ENCODE measurements at regions not wholly inside any gene's neighbourhood (a gene's known extent, or its start where the extent isn't known, plus 50 kb on each side); places are given as distances from the start of the nearest gene placed in this dataset.

GRCh38 chr18:8972116-8972515 is 130.4 kb upstream of the NDUFV2 start:
- Mint-ChIP-seq H3K27me3 (ENCODE audit: insufficient read depth) (peaks cover 2% of the 10 kb centered on the region), H3K4me3 (no peak overlapping the region), H3K36me3 (ENCODE audit: low read depth) (peaks cover under 1% of the 10 kb centered on the region), H3K9me3 (peaks cover 20% of the 10 kb centered on the region), H3K4me1 (no peaks in the 10 kb centered on the region), H3K27ac (no peak overlapping the region)
- Histone ChIP-seq H3K9me3 (ENCODE audit: control insufficient read depth, low read length) (peaks cover 10% of the 10 kb centered on the region), H3K36me3 (ENCODE audit: control insufficient read depth, insufficient read depth, low read length) (no peaks in the 10 kb centered on the region), H3K4me1 (ENCODE audit: control insufficient read depth, insufficient read depth, low read length) (no peaks in the 10 kb centered on the region), H3K9ac (ENCODE audit: extremely low read depth, low read length, poor library complexity, severe bottlenecking) (no peak overlapping the region), H3K27me3 (ENCODE audit: control insufficient read depth, insufficient read depth, low read length, poor library complexity, severe bottlenecking) (no peaks in the 10 kb centered on the region), H3K4me3 (ENCODE audit: low read length) (no peak overlapping the region), H3K27ac (ENCODE audit: low read depth, low read length) (no peak overlapping the region)
- TF ChIP-seq, protein P1, sequence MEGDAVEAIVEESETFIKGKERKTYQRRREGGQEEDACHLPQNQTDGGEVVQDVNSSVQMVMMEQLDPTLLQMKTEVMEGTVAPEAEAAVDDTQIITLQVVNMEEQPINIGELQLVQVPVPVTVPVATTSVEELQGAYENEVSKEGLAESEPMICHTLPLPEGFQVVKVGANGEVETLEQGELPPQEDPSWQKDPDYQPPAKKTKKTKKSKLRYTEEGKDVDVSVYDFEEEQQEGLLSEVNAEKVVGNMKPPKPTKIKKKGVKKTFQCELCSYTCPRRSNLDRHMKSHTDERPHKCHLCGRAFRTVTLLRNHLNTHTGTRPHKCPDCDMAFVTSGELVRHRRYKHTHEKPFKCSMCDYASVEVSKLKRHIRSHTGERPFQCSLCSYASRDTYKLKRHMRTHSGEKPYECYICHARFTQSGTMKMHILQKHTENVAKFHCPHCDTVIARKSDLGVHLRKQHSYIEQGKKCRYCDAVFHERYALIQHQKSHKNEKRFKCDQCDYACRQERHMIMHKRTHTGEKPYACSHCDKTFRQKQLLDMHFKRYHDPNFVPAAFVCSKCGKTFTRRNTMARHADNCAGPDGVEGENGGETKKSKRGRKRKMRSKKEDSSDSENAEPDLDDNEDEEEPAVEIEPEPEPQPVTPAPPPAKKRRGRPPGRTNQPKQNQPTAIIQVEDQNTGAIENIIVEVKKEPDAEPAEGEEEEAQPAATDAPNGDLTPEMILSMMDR (conservative IDR thresholded peaks at IDR 0.05): no peak
- WGBS, 2 experiments (ENCODE audit: insufficient coverage in 1 of 2, insufficient read length in 1 of 2): 93% methylated on average over 7 of the region's 7 CpGs; no CpG with 5 or more reads in 1 of the 2 experiments
- DNase-seq: no peak

- WGBS, 2 experiments (ENCODE audit: insufficient coverage in 1 of 2, insufficient read length in 1 of 2): 91 to 93% methylated on average over 4 of the region's 4 CpGs
- Histone ChIP-seq H3K9me3 (ENCODE audit: control insufficient read depth, low read length) (peaks cover 10% of the 10 kb centered on the region), H3K36me3 (ENCODE audit: control insufficient read depth, insufficient read depth, low read length) (no peaks in the 10 kb centered on the region), H3K9ac (ENCODE audit: extremely low read depth, low read length, poor library complexity, severe bottlenecking) (no peak overlapping the region), H3K4me1 (ENCODE audit: control insufficient read depth, insufficient read depth, low read length) (peaks cover 2% of the 10 kb centered on the region), H3K27me3 (ENCODE audit: control insufficient read depth, insufficient read depth, low read length, poor library complexity, severe bottlenecking) (no peaks in the 10 kb centered on the region), H3K4me3 (ENCODE audit: low read length) (no peak overlapping the region), H3K27ac (ENCODE audit: low read depth, low read length) (no peak overlapping the region)
- no peak for DNase-seq
- H3K27ac Mint-ChIP-seq: no peak overlapping the region
- H3K36me3 Mint-ChIP-seq (ENCODE audit: low read depth): peaks cover 2% of the 10 kb centered on the region
- peaks cover 21% of the 10 kb centered on the region for H3K9me3 Mint-ChIP-seq
- TF ChIP-seq, protein P1 (conservative IDR thresholded peaks at IDR 0.05): no peak
- H3K4me3 Mint-ChIP-seq: no peak overlapping the region
- H3K27me3 Mint-ChIP-seq (ENCODE audit: insufficient read depth): no peaks in the 10 kb centered on the region
- H3K4me1 Mint-ChIP-seq: peaks cover 4% of the 10 kb centered on the region
Observed at GRCh38 chr18:8974279-8974678, 128.2 kb upstream of the NDUFV2 start.

GRCh38 chr18:8974696-8975095 is 127.8 kb upstream of the NDUFV2 start:
- 50% methylated on average over 2 of the region's 2 CpGs; no CpG with 5 or more reads in 1 of the 2 experiments for WGBS, 2 experiments (ENCODE audit: insufficient coverage in 1 of 2, insufficient read length in 1 of 2)
- no peak overlapping the region for H3K27ac ChIP-seq (ENCODE audit: low read depth, low read length)
- TF ChIP-seq, protein P1 (conservative IDR thresholded peaks at IDR 0.05): no peak

More at GRCh38 chr18:8974696-8975095, 127.8 kb upstream of the NDUFV2 start:
- peaks cover 10% of the 10 kb centered on the region for H3K9me3 ChIP-seq (ENCODE audit: control insufficient read depth, low read length)
- no peaks in the 10 kb centered on the region for H3K27me3 Mint-ChIP-seq (ENCODE audit: insufficient read depth)
- H3K4me1 Mint-ChIP-seq: peaks cover 8% of the 10 kb centered on the region
- H3K36me3 Mint-ChIP-seq (ENCODE audit: low read depth): peaks cover 2% of the 10 kb centered on the region
- no peaks in the 10 kb centered on the region for H3K27me3 ChIP-seq (ENCODE audit: control insufficient read depth, insufficient read depth, low read length, poor library complexity, severe bottlenecking)
- peaks cover 21% of the 10 kb centered on the region for H3K9me3 Mint-ChIP-seq
- no peaks in the 10 kb centered on the region for H3K36me3 ChIP-seq (ENCODE audit: control insufficient read depth, insufficient read depth, low read length)
- no peak overlapping the region for H3K9ac ChIP-seq (ENCODE audit: extremely low read depth, low read length, poor library complexity, severe bottlenecking)
- H3K27ac Mint-ChIP-seq: no peak overlapping the region
- peaks cover 4% of the 10 kb centered on the region for H3K4me1 ChIP-seq (ENCODE audit: control insufficient read depth, insufficient read depth, low read length)
- DNase-seq: no peak
- no peak overlapping the region for H3K4me3 ChIP-seq (ENCODE audit: low read length)
- H3K4me3 Mint-ChIP-seq: no peak overlapping the region

Data from endodermal cell (in vitro differentiated cells).